Renal pelvis (tissue), 1 donor: ENCODE measurements at regions not wholly inside any gene's neighbourhood (a gene's known extent, or its start where the extent isn't known, plus 50 kb on each side); places are given as distances from the start of the nearest gene placed in this dataset.

Source experiments
- DNase-seq: peaks from one replicate; pipeline ENCODE4 v3.0.0-alpha.2; 2013

- no peak for DNase-seq
Measured at GRCh38 chr5:71948206-71948605, 159.1 kb upstream of the MAP1B start.

DNA sequence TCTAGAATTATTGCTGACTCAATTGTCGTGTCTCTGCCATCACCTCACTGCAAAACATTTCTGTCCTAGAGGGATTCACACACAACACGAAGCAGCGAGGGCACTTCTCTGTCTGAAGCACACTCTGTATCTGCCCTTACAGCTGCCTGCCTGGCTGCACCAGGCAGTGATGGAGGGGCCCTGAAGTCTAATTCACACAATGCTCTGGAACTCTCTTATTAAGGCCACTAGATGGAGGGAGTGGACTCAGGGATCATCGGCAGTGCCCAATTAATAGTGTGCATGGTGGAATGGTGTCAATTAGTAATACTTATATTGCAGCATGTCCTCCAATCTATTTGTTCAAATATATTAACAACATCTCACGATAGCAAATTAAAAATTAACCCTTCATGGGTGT lies 157.5 kb upstream of the MAP1B start:
- no peak for DNase-seq

DNA sequence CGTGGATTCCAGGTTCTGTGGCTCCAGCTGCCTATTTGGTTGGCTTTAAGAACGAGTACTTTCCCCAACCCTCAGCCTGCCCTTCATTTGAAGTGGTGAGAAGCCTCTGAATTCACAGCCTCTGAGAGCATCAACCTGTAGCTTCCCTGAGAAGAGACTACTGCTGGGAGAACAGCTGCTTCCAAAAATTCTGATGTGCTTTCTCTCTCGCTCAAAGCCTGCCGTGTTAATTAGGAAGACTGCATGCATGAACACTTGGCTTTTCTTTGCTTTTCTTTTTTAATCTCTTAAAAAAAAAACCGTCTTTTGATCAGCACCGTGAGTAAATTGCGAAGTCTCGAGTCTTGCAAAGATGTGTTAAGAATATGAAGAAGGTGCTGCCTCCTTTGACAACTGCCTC lies 153.4 kb upstream of the MAP1B start:
- DNase-seq = no peak

DNA sequence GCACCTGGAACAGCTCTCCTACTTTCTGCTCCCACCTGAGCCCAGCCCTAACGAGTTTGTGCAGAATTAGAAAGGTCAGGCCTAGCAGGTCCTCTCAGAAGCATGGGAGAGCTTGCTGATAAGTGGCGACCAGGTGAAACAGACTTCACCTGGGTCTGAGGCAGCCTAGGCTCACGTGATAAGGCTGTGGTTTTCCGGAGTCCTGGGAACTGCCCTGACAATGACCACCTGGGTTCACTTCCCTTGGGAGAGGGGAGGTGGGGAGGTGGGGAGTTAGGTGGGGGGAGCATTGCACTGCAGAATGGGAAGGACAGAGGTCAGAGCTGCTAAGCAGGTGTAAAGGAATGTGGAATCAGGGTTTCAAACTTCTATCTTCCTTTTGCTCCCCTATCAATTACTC lies 152.9 kb upstream of the MAP1B start:
- no peak for DNase-seq

DNA sequence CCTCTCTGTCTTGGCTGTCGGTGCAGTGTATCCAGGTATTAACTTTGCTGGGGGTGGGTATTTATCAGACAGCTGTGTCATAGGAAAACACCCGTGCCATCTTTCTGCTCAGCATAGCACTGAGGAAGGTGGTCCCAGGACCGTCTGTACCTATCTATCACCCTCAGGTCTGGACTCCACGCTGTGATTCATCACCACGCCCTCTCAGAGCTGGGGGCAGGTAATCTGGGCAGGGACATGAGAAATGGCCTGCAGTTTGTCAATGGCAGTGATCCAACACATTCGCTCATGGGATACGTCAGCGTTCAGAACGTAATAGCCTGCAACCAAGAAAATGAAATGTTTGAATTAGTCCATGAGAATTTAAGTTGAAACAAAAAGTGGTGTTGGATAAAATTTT lies 151.6 kb upstream of the MAP1B start:
- no peak for DNase-seq

DNA sequence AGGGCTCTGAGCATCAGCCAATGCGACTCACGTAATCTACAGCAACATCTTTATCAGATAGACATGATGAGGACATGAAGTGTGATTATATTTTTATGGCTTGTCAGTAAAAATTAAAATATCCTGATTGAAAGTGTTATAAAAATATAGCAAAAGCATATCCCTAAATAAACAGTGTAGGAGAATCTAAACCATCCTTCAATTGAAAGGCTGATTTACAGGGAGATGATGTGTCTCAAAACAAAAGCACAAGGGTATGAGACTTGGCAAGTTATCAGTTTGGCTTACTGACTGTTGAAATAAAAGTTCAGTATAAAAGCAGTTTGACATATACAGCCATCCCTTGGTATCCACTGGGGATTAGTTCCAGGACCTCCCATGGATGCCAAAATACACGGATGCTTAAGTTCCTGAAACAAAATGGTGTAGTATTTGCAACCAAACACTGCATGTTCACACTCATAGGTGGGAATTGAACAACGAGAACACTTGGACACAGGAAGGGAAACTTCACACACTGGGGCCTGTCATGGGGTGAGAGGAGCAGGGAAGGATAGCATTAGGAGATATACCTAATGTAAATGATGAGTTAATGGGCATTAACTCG lies 149.9 kb upstream of the MAP1B start:
- DNase-seq = no peak

GRCh38 chr5:71960195-71960594 lies 147.1 kb upstream of the MAP1B start:
- no peak for DNase-seq

GRCh38 chr5:71961786-71962185 lies 145.5 kb upstream of the MAP1B start:
- DNase-seq = no peak

GRCh38 chr5:71969460-71969859 lies 137.8 kb upstream of the MAP1B start:
- DNase-seq = no peak

GRCh38 chr5:71971862-71972261 lies 135.4 kb upstream of the MAP1B start:
- DNase-seq = no peak

DNA sequence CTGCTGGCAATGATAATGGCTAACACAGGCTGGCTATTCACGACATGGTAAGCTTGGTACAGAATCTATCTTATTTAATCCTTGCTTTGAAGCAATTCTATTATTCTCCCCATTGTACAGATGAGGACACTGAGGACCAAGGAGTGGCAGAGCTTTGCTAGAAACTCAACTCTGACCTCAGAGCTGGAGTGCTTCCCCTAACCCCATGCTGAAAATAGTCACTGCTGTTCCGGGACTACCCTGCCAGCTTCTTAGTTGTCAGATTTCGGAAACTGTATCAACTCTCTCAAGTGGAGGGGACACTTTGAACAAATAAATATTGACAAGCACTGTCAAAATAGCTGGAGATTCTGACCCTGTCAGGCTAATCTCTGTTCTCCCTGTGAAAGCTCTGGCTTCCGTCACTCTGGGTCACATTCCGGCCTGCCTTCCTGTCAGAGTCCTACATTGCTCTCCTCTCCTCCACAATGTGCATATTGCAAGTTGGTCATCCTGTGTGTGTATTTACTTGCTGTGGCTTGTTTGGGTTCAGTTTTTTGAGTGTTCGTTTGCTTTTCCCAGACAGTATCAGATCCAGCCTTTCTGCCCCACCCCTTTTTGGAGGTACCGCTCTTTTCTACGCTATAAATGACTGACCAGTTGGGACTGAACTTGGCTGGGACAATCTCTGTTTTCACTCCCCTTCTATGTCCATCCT lies 134.3 kb upstream of the MAP1B start:
- no peak for DNase-seq

DNA sequence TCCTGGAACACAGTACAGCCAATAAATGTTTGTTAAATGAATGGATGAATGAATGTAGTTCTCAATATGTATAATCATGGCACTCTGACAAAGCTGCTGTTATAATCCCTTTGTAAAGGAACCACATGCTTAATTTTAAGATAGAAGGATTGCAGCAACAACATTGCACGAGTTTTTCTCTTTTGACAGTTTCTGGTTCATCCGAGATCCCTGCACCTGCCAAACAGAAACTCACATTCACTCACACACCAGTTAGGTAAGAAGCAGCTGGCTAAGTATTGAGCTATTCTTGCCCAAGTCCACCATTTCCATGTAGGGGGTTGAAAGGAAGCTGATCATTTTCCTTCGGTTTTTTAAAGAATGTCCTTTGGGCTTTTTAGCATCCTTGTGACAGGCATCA lies 133.7 kb upstream of the MAP1B start:
- no peak for DNase-seq

DNA sequence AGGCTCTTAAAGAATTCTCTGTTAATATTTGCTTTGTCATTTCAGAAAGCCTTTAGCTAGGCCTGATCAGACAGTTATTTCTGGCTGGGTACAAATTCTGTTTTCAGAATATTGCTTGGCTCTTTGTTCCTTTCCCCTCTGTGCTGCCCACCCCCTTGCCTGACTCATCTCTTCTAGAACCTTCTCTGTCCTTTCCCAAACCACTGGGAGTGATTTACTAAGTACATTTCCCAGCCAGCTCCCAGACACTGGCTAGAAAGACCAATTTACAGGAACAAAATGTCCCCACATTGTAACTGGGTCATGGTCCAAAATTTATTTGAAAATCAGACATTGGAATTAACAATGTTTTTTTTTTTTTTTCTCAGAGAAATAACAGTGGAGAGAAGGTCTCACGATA lies 133.1 kb upstream of the MAP1B start:
- no peak for DNase-seq

DNA sequence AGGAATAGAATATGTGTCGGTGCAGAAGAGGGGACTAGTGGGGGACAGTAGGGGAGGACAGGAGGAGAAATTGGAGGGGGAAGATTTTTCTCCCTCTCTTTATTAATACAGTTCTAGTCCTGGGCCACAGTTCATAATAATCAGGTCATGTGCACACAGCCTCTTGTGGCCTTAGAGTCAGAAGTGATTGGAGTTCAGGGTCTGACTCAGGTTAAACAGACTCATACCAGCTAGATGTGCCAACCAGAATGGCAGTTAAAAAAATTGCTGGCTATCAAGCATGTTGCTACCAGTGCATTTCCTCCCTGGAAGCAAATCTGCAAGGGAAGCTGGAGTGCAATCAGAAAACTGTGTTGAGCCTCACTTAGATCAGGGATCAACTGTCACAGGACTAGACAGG lies 132.7 kb upstream of the MAP1B start:
- no peak for DNase-seq

DNA sequence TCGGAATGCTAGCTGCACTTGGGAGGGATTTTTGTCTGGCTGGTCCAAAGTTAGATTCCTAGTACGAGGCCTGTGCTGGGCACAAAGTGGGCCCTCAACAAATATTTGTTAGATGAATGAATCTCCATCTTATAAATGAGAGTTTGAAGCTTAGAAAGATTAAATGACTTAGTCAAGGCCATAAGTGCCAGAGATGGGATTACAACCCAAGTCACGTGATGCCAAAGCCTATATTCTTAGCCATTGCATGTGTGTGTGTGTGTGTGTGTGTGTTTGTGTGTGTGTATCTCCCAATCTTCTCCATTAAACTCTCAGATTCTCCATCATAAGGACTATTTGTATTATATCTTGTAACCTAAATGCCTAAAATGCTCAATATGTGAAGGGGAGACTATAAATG lies 130.8 kb upstream of the MAP1B start:
- no peak for DNase-seq

GRCh38 chr5:71977311-71977710 lies 130.0 kb upstream of the MAP1B start:
- DNase-seq = no peak

DNA sequence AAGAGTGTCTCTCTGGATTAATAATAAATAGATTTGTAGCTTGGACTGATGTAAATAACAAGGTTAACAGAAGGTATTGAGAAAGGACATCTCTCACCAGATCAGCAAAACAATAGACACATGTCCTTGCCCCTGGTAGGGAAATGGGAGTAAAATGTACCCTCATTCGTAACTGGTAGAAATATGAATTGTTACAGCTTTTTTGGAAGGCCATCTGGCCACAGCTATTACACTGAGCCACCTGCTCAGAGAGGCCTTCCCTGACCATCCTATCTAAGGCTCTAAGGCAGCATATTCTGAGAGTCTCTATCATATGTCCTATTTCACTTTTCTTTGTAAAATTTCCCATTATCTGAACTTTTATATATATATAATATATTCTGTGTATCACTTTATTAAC lies 129.1 kb upstream of the MAP1B start:
- no peak for DNase-seq

DNA sequence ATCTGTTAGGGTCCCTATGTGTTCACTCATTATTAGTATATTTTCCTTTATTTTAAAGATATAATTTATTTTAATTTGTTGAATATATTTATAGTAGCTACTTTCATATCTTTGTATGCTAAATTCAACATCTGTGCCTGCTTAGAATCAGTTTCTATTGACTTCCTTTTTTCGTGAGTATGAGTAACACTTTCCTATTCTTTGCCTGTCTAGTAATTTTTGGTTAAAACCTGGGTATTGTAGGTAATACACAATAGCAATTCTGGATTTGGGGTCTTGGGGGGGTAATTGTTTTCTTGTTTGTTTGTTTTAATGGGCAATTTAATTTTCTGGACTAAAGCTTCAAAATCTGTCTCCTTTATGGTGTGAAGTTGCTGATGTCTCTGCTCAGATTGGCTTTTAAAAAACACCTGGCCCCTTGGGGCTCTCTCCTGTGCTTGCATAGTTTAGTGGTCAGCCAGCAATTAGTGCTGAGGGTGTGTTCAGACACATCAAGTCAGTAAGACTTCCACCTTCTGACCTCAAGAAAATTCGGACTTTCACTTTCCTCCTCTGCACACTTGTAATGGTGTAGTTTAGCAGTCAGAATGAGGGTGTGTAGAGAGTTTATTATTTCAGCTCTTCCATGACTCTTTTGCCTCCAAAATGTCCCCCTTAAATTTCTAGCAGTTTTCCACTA lies 124.4 kb upstream of the MAP1B start:
- no peak for DNase-seq

- no peak for DNase-seq
Measured at GRCh38 chr5:71986101-71986500, 121.2 kb upstream of the MAP1B start.

GRCh38 chr5:71988808-71989207 lies 118.5 kb upstream of the MAP1B start:
- DNase-seq = no peak

DNA sequence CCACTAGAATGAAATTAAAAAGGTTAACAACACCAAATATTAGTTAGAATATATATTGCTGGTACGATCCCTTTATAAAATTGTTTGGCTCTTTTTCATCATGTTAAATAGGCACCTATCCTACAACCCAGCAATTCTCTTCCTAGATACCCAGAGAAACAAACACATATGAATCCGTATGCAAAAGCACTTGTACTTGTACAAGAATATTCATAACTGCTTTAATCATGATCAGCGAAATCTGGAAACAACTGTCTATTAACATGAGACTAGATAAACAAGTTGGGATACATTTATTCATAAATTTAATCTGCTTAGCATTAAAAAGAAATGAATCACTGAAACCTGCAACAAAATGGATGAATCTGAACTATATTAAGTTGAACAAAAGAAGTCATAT lies 113.7 kb upstream of the MAP1B start:
- no peak for DNase-seq

GRCh38 chr5:71996789-71997188 lies 110.5 kb upstream of the MAP1B start:
- no peak for DNase-seq

DNA sequence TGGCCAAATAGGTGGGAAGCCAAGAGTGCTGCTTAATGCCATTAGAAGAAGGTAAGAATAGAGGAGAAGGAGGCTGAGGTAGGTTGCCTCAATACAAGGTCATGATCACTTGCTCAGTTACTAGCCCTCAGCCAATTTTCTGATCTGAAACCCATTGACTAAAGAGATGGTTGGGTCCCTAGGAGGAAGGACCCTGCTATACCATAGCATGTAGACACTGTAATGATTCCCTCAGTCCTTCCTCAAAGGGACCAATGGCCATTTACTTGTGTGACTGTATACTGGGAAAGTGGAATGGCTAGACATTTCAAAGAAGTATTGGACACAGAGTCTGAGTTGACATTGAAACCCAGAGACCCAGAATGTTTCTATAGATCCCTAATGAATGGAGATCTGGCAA lies 108.5 kb upstream of the MAP1B start:
- DNase-seq = no peak

DNA sequence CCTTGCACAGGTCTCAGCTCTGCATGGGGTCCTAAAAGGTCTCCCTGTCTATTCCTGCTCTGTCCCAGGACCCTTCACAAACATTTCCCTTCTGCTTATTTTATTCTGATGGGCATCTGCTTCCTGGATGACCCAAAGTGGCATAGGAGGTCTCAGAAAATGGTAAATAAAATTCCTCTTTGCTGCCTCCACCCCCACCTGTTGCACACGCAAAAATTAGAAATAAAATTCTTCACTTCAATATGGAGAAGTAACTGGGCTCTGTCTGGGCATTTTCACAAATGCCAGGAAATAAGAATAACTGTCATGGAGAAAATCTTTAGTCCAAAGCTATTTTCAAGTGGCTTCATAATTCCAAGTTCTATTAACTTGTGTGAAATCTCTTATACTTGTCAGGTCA lies 106.6 kb upstream of the MAP1B start:
- no peak for DNase-seq
